HepG2 (cell line): ENCODE measurements at regions not wholly inside any gene's neighbourhood (a gene's known extent, or its start where the extent isn't known, plus 50 kb on each side); places are given as distances from the start of the nearest gene placed in this dataset.

ENCODE experiments used
- FOXA3 ChIP-seq: IDR thresholded peaks from 2 replicates; pipeline ENCODE4 v1.6.1; 2016; ENCODE audit warnings: missing genetic modification reagents, missing compliant biosample characterization
- FOXJ3 ChIP-seq: sonication (generic); formaldehyde crosslinking; IDR thresholded peaks from 2 replicates; pipeline ENCODE4 v1.4.0; 2020; ENCODE audit warnings: missing genetic modification reagents, mild to moderate bottlenecking, borderline replicate concordance
- KAT8 ChIP-seq: IDR thresholded peaks from 2 replicates; pipeline ENCODE4 v1.6.1; 2016; ENCODE audit warnings: missing genetic modification reagents, missing compliant biosample characterization
- RAD21 ChIP-seq: fragments of 450-650 bp; formaldehyde crosslinking; IDR thresholded peaks from 2 replicates; pipeline ENCODE4 v1.5.0; 2020; ENCODE audit warnings: mild to moderate bottlenecking
- RFX1 ChIP-seq: fragments of 450-650 bp; IDR thresholded peaks from 2 replicates; pipeline ENCODE4 v1.6.1; 2017
- ZNF558 ChIP-seq: sonication (generic); formaldehyde crosslinking; IDR thresholded peaks from 2 replicates; pipeline ENCODE4 v1.9.0; 2022; ENCODE audit warnings: mild to moderate bottlenecking, missing genetic modification reagents, borderline replicate concordance
- ZNF567 ChIP-seq: sonication (generic); formaldehyde crosslinking; IDR thresholded peaks from 2 replicates; pipeline ENCODE4 v1.8.1; 2023; ENCODE audit warnings: mild to moderate bottlenecking, missing genetic modification reagents, borderline replicate concordance
- TF ChIP-seq, protein P1 (sequence below): sonication (generic); formaldehyde crosslinking; IDR thresholded peaks from 2 replicates; pipeline ENCODE4 v1.5.0; 2020; ENCODE audit warnings: mild to moderate bottlenecking, missing genetic modification reagents, moderate library complexity

DNA sequence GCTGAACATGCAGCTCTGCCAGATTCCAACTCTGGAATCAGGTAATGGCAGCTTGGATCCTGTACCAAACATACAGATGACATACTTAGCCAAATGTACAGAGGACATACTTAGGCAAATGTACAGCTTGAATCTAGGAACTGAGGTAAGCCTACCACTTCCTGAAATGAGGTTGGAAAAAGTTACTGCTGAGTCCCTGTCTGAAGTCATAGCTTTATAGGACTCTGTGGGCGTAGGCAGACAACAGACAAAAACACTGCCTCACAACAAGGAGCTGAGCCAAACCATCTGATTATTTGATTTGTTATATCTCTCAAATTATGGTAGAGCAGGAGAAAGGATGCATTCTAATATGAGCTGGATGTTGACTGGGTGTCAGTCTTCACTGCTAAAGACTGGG is 290.2 kb upstream of the TCF4 start:
- TF ChIP-seq KAT8 (CRISPR knock-in tag) (no peak), FOXJ3 (CRISPR knock-in tag) (no peak), RFX1 (no peak), FOXA3 (CRISPR knock-in tag) (no peak), ZNF558 (CRISPR knock-in tag) (no peak), ZNF567 (CRISPR knock-in tag) (no peak), RAD21 (CRISPR knock-in tag) (no peak)
- TF ChIP-seq, protein P1, sequence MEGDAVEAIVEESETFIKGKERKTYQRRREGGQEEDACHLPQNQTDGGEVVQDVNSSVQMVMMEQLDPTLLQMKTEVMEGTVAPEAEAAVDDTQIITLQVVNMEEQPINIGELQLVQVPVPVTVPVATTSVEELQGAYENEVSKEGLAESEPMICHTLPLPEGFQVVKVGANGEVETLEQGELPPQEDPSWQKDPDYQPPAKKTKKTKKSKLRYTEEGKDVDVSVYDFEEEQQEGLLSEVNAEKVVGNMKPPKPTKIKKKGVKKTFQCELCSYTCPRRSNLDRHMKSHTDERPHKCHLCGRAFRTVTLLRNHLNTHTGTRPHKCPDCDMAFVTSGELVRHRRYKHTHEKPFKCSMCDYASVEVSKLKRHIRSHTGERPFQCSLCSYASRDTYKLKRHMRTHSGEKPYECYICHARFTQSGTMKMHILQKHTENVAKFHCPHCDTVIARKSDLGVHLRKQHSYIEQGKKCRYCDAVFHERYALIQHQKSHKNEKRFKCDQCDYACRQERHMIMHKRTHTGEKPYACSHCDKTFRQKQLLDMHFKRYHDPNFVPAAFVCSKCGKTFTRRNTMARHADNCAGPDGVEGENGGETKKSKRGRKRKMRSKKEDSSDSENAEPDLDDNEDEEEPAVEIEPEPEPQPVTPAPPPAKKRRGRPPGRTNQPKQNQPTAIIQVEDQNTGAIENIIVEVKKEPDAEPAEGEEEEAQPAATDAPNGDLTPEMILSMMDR (CRISPR knock-in tag): no peak
